HEK293 (cell line): ENCODE measurements at regions not wholly inside any gene's neighbourhood (a gene's known extent, or its start where the extent isn't known, plus 50 kb on each side); places are given as distances from the start of the nearest gene placed in this dataset.

Experiments used
- EGR2 ChIP-seq: fragments of 450-650 bp; formaldehyde crosslinking; IDR thresholded peaks from 2 replicates; pipeline ENCODE4 v1.5.1; 2016; ENCODE audit warnings: low read depth, missing biosample characterization, missing genetic modification characterization
- FEZF1 ChIP-seq: fragments of 450-650 bp; formaldehyde crosslinking; IDR thresholded peaks from 2 replicates; pipeline ENCODE4 v1.5.1; 2016; ENCODE audit warnings: missing biosample characterization, missing genetic modification characterization
- KLF8 ChIP-seq: fragments of 450-650 bp; formaldehyde crosslinking; IDR thresholded peaks from 2 replicates; pipeline ENCODE4 v1.5.1; 2016; ENCODE audit warnings: missing biosample characterization, missing genetic modification characterization
- PRDM6 ChIP-seq: fragments of 450-650 bp; formaldehyde crosslinking; IDR thresholded peaks from 2 replicates; pipeline ENCODE4 v1.5.1; 2017; ENCODE audit warnings: missing biosample characterization, missing genetic modification characterization
- SP3 ChIP-seq: fragments of 450-650 bp; formaldehyde crosslinking; IDR thresholded peaks from 2 replicates; pipeline ENCODE4 v1.5.1; 2016; ENCODE audit warnings: missing biosample characterization, missing genetic modification characterization
- WT1 ChIP-seq: fragments of 450-650 bp; formaldehyde crosslinking; IDR thresholded peaks from 2 replicates; pipeline ENCODE4 v1.5.1; 2016; ENCODE audit warnings: missing biosample characterization, missing genetic modification characterization
- YY2 ChIP-seq: fragments of 450-650 bp; formaldehyde crosslinking; IDR thresholded peaks from 2 replicates; pipeline ENCODE4 v1.5.1; 2016; ENCODE audit warnings: missing biosample characterization, missing genetic modification characterization
- ZBTB21 ChIP-seq: fragments of 450-650 bp; formaldehyde crosslinking; IDR thresholded peaks from 2 replicates; pipeline ENCODE4 v1.5.1; 2017; ENCODE audit warnings: missing biosample characterization, missing genetic modification characterization
- ZNF121 ChIP-seq: fragments of 450-650 bp; formaldehyde crosslinking; IDR thresholded peaks from 2 replicates; pipeline ENCODE4 v1.5.1; 2016; ENCODE audit warnings: missing biosample characterization, missing genetic modification characterization
- ZNF133 ChIP-seq: fragments of 450-650 bp; formaldehyde crosslinking; IDR thresholded peaks from 2 replicates; pipeline ENCODE4 v1.5.1; 2016; ENCODE audit warnings: missing biosample characterization, missing genetic modification characterization
- ZNF155 ChIP-seq: fragments of 450-650 bp; formaldehyde crosslinking; IDR thresholded peaks from 2 replicates; pipeline ENCODE4 v1.5.1; 2016; ENCODE audit warnings: missing biosample characterization, missing genetic modification characterization
- ZNF324 ChIP-seq: fragments of 450-650 bp; formaldehyde crosslinking; IDR thresholded peaks from 2 replicates; pipeline ENCODE4 v1.5.1; 2016; ENCODE audit warnings: missing biosample characterization, missing genetic modification characterization
- ZNF423 ChIP-seq: fragments of 450-650 bp; formaldehyde crosslinking; IDR thresholded peaks from 2 replicates; pipeline ENCODE4 v1.5.1; 2016; ENCODE audit warnings: missing biosample characterization, missing genetic modification characterization
- ZNF473 ChIP-seq: fragments of 450-650 bp; formaldehyde crosslinking; IDR thresholded peaks from 2 replicates; pipeline ENCODE4 v1.5.1; 2017; ENCODE audit warnings: missing biosample characterization, missing genetic modification characterization
- ZNF558 ChIP-seq: fragments of 450-650 bp; formaldehyde crosslinking; IDR thresholded peaks from 2 replicates; pipeline ENCODE4 v1.5.1; 2016; ENCODE audit warnings: missing biosample characterization, missing genetic modification characterization
- ZNF621 ChIP-seq: fragments of 450-650 bp; formaldehyde crosslinking; IDR thresholded peaks from 2 replicates; pipeline ENCODE4 v1.5.1; 2017; ENCODE audit warnings: missing biosample characterization, missing genetic modification characterization
- ZNF626 ChIP-seq: fragments of 450-650 bp; sonication (Bioruptor Pico); formaldehyde crosslinking; IDR thresholded peaks from 2 replicates; pipeline ENCODE4 v1.5.1; 2018; ENCODE audit warnings: missing biosample characterization, missing genetic modification characterization, inconsistent platforms
- ZNF660 ChIP-seq: fragments of 450-650 bp; IDR thresholded peaks from 2 replicates; pipeline ENCODE4 v1.5.1; 2018; ENCODE audit warnings: missing biosample characterization, mild to moderate bottlenecking, missing genetic modification characterization
- ZNF76 ChIP-seq: fragments of 450-650 bp; formaldehyde crosslinking; IDR thresholded peaks from 2 replicates; pipeline ENCODE4; 2016; ENCODE audit warnings: low read depth, missing biosample characterization, missing genetic modification characterization, borderline replicate concordance
- ZNF768 ChIP-seq: fragments of 450-650 bp; formaldehyde crosslinking; IDR thresholded peaks from 2 replicates; pipeline ENCODE4 v1.5.1; 2018; ENCODE audit warnings: missing biosample characterization, mild to moderate bottlenecking, missing genetic modification characterization
- ZNF776 ChIP-seq: fragments of 450-650 bp; formaldehyde crosslinking; IDR thresholded peaks from 2 replicates; pipeline ENCODE4 v1.5.0; 2017; ENCODE audit warnings: missing biosample characterization, missing genetic modification characterization, borderline replicate concordance
- ZSCAN18 ChIP-seq: fragments of 450-650 bp; formaldehyde crosslinking; IDR thresholded peaks from 2 replicates; pipeline ENCODE4 v1.5.1; 2016; ENCODE audit warnings: missing biosample characterization, missing genetic modification characterization
- ZSCAN23 ChIP-seq: fragments of 450-650 bp; formaldehyde crosslinking; IDR thresholded peaks from 2 replicates; pipeline ENCODE4 v1.5.1; 2016; ENCODE audit warnings: missing biosample characterization, missing genetic modification characterization
- ZXDB ChIP-seq: fragments of 450-650 bp; formaldehyde crosslinking; IDR thresholded peaks from 2 replicates; pipeline ENCODE4 v1.5.1; 2016; ENCODE audit warnings: missing biosample characterization, missing genetic modification characterization
- TF ChIP-seq, protein P1 (sequence below): fragments of 450-650 bp; formaldehyde crosslinking; IDR thresholded peaks from 2 replicates; pipeline ENCODE4 v1.5.1; 2016; ENCODE audit warnings: missing biosample characterization, missing genetic modification characterization
- TF ChIP-seq, protein P2 (sequence below): fragments of 450-650 bp; formaldehyde crosslinking; IDR thresholded peaks from 2 replicates; pipeline ENCODE4 v1.5.1; 2016; ENCODE audit warnings: missing biosample characterization, missing genetic modification characterization
- TF ChIP-seq, protein P3 (sequence below): fragments of 450-650 bp; formaldehyde crosslinking; IDR thresholded peaks from 2 replicates; pipeline ENCODE4 v1.5.1; 2017; ENCODE audit warnings: missing biosample characterization, missing genetic modification characterization
- TF ChIP-seq, protein P4 (sequence below): sonication (generic); formaldehyde crosslinking; IDR thresholded peaks from 2 replicates; pipeline ENCODE4 v1.8.1; 2022; ENCODE audit warnings: mild to moderate bottlenecking, moderate library complexity, missing genetic modification reagents
- TF ChIP-seq, protein P5 (sequence below): fragments of 450-650 bp; IDR thresholded peaks from 2 replicates; pipeline ENCODE4 v1.5.1; 2018; ENCODE audit warnings: missing biosample characterization, mild to moderate bottlenecking, missing genetic modification characterization

DNA sequence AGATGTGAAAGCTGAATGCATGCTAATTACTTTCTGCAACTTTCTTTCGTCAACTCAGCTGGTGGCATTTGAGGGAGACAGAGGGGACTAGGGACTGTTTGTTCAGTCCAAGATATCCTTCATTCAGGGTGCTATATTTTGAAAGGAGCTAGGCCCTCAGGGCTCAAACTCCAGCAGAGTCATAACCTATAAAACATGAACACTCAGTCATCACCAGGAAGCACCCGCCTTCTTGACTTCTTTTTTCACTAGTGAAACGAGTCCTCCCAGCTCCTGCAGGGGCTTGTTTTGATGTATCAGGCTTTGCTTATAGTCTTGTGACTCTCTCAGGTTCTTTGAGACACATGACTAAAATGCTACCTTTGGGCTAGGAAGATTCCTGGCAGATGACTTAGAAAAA is 230.6 kb downstream of the PCDH7 start (continued):
- TF ChIP-seq, protein P1, sequence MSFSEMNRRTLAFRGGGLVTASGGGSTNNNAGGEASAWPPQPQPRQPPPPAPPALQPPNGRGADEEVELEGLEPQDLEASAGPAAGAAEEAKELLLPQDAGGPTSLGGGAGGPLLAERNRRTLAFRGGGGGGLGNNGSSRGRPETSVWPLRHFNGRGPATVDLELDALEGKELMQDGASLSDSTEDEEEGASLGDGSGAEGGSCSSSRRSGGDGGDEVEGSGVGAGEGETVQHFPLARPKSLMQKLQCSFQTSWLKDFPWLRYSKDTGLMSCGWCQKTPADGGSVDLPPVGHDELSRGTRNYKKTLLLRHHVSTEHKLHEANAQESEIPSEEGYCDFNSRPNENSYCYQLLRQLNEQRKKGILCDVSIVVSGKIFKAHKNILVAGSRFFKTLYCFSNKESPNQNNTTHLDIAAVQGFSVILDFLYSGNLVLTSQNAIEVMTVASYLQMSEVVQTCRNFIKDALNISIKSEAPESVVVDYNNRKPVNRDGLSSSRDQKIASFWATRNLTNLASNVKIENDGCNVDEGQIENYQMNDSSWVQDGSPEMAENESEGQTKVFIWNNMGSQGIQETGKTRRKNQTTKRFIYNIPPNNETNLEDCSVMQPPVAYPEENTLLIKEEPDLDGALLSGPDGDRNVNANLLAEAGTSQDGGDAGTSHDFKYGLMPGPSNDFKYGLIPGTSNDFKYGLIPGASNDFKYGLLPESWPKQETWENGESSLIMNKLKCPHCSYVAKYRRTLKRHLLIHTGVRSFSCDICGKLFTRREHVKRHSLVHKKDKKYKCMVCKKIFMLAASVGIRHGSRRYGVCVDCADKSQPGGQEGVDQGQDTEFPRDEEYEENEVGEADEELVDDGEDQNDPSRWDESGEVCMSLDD (tag by site-specific recombination), result no peak
- TF ChIP-seq ZNF423, result peak; percentile 92
- peak; percentile 76 for TF ChIP-seq ZXDB (tag by site-specific recombination)
- no peak for TF ChIP-seq ZBTB21 (tag by site-specific recombination)
- peak; percentile 71 for TF ChIP-seq WT1 (tag by site-specific recombination)
- TF ChIP-seq, protein P2, sequence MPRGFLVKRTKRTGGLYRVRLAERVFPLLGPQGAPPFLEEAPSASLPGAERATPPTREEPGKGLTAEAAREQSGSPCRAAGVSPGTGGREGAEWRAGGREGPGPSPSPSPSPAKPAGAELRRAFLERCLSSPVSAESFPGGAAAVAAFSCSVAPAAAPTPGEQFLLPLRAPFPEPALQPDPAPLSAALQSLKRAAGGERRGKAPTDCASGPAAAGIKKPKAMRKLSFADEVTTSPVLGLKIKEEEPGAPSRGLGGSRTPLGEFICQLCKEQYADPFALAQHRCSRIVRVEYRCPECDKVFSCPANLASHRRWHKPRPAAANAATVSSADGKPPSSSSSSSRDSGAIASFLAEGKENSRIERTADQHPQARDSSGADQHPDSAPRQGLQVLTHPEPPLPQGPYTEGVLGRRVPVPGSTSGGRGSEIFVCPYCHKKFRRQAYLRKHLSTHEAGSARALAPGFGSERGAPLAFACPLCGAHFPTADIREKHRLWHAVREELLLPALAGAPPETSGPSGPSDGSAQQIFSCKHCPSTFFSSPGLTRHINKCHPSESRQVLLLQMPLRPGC (tag by site-specific recombination), result no peak
- TF ChIP-seq ZNF121 (tag by site-specific recombination), result no peak
- no peak for TF ChIP-seq EGR2 (tag by site-specific recombination)
- TF ChIP-seq PRDM6 (tag by site-specific recombination), result peak; percentile 87
- no peak for TF ChIP-seq ZNF768
- TF ChIP-seq ZNF626, result no peak
- TF ChIP-seq ZNF473, result no peak
- TF ChIP-seq ZNF660 (tag by site-specific recombination), result no peak
- TF ChIP-seq ZNF324 (tag by site-specific recombination), result no peak
- no peak for TF ChIP-seq ZSCAN18 (tag by site-specific recombination)
- TF ChIP-seq, protein P3, sequence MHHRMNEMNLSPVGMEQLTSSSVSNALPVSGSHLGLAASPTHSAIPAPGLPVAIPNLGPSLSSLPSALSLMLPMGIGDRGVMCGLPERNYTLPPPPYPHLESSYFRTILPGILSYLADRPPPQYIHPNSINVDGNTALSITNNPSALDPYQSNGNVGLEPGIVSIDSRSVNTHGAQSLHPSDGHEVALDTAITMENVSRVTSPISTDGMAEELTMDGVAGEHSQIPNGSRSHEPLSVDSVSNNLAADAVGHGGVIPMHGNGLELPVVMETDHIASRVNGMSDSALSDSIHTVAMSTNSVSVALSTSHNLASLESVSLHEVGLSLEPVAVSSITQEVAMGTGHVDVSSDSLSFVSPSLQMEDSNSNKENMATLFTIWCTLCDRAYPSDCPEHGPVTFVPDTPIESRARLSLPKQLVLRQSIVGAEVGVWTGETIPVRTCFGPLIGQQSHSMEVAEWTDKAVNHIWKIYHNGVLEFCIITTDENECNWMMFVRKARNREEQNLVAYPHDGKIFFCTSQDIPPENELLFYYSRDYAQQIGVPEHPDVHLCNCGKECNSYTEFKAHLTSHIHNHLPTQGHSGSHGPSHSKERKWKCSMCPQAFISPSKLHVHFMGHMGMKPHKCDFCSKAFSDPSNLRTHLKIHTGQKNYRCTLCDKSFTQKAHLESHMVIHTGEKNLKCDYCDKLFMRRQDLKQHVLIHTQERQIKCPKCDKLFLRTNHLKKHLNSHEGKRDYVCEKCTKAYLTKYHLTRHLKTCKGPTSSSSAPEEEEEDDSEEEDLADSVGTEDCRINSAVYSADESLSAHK (tag by site-specific recombination), result peak; percentile 70; the same call in 1 of the 2 replicates
- no peak for TF ChIP-seq ZNF621 (tag by site-specific recombination)
- no peak for TF ChIP-seq ZSCAN23 (tag by site-specific recombination)
- peak; percentile 83 for TF ChIP-seq FEZF1 (tag by site-specific recombination)
- no peak for TF ChIP-seq ZNF776 (tag by site-specific recombination)
- peak; percentile 64; the same call in 1 of the 2 replicates for TF ChIP-seq ZNF558 (tag by site-specific recombination)
- TF ChIP-seq, protein P4, sequence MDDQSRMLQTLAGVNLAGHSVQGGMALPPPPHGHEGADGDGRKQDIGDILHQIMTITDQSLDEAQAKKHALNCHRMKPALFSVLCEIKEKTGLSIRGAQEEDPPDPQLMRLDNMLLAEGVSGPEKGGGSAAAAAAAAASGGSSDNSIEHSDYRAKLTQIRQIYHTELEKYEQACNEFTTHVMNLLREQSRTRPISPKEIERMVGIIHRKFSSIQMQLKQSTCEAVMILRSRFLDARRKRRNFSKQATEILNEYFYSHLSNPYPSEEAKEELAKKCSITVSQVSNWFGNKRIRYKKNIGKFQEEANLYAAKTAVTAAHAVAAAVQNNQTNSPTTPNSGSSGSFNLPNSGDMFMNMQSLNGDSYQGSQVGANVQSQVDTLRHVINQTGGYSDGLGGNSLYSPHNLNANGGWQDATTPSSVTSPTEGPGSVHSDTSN (CRISPR knock-in tag), result no peak
- no peak for TF ChIP-seq ZNF155
- TF ChIP-seq SP3 (tag by site-specific recombination), result no peak
- TF ChIP-seq ZNF133, result no peak
- 0 out of 2 replicates have a peak, but pooled peaks have one; percentile 23 for TF ChIP-seq KLF8 (tag by site-specific recombination)
- TF ChIP-seq, protein P5, sequence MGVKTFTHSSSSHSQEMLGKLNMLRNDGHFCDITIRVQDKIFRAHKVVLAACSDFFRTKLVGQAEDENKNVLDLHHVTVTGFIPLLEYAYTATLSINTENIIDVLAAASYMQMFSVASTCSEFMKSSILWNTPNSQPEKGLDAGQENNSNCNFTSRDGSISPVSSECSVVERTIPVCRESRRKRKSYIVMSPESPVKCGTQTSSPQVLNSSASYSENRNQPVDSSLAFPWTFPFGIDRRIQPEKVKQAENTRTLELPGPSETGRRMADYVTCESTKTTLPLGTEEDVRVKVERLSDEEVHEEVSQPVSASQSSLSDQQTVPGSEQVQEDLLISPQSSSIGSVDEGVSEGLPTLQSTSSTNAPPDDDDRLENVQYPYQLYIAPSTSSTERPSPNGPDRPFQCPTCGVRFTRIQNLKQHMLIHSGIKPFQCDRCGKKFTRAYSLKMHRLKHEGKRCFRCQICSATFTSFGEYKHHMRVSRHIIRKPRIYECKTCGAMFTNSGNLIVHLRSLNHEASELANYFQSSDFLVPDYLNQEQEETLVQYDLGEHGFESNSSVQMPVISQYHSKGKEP (tag by site-specific recombination), result peak; percentile 92
- no peak; the same call in 1 of the 2 replicates for TF ChIP-seq ZNF76 (tag by site-specific recombination)
- TF ChIP-seq YY2, result no peak
